Esophagus muscularis mucosa (tissue), 3 donors: ENCODE measurements at regions not wholly inside any gene's neighbourhood (a gene's known extent, or its start where the extent isn't known, plus 50 kb on each side); places are given as distances from the start of the nearest gene placed in this dataset.

ENCODE experiments used
- CTCF ChIP-seq, 3 experiments: fragments of 200-600 bp in 2 of 3; fragments of 450-650 bp in 1 of 3; sonication (generic) in 2 of 3; IDR thresholded peaks; one replicate each; pipeline ENCODE4 v1.5.1; 2017 to 2019; ENCODE audit warnings: antibody characterized with exemption in 3 of 3, mild to moderate bottlenecking in 2 of 3, moderate library complexity in 1 of 3
- POLR2A ChIP-seq: fragments of 450-650 bp; IDR thresholded peaks from one replicate; pipeline ENCODE4 v1.6.1; 2017; ENCODE audit warnings: antibody characterized with exemption, moderate library complexity, mild to moderate bottlenecking, low read depth
- POLR2AphosphoS5 ChIP-seq, 2 donors: sonication (generic); formaldehyde crosslinking; IDR thresholded peaks; one replicate each; pipeline ENCODE4 v1.6.1; 2017; ENCODE audit warnings: antibody characterized with exemption in 2 of 2

GRCh38 chr12:90257927-90258624 lies 549.4 kb upstream of the ATP2B1 start:
- no peak for TF ChIP-seq CTCF (IDR thresholded peaks at IDR 0.05)
- no peak for TF ChIP-seq POLR2AphosphoS5 (IDR thresholded peaks at IDR 0.05)
- no peak for TF ChIP-seq POLR2A
